Ascending aorta (tissue), 2 donors: ENCODE measurements at regions not wholly inside any gene's neighbourhood (a gene's known extent, or its start where the extent isn't known, plus 50 kb on each side); places are given as distances from the start of the nearest gene placed in this dataset.

Experiments used
- DNase-seq, 2 donors: peaks; one replicate each; pipeline ENCODE4 v3.0.0-alpha.2; 2019; ENCODE audit warnings: low spot score in 2 of 2
- H3K27ac ChIP-seq, 2 donors: fragments of 200-600 bp; sonication (generic); one replicate each; pipeline ENCODE4 v1.5.1; 2016 to 2017; ENCODE audit warnings: mild to moderate bottlenecking in 1 of 2
- H3K27me3 ChIP-seq: fragments of 200-600 bp; sonication (generic); one replicate; pipeline ENCODE4 v1.5.1; 2017
- H3K36me3 ChIP-seq, 2 donors: fragments of 200-600 bp; sonication (generic); one replicate each; pipeline ENCODE4 v1.5.1; 2016
- H3K4me1 ChIP-seq, 2 donors: fragments of 200-600 bp; sonication (generic); one replicate each; pipeline ENCODE4 v1.5.1; 2016 to 2017; ENCODE audit warnings: mild to moderate bottlenecking in 1 of 2
- H3K4me3 ChIP-seq, 2 donors: fragments of 200-600 bp; sonication (generic); one replicate each; pipeline ENCODE4 v1.5.1; 2016 to 2017; ENCODE audit warnings: mild to moderate bottlenecking in 1 of 2
- H3K9me3 ChIP-seq, 2 donors: fragments of 200-600 bp; sonication (generic); one replicate each; pipeline ENCODE4 v1.5.1; 2016
- CTCF ChIP-seq, 3 experiments: fragments of 200-600 bp in 2 of 3; fragments of 450-650 bp in 1 of 3; sonication (generic) in 2 of 3; IDR thresholded peaks; one replicate each; pipeline ENCODE4 v1.5.1; 2016 to 2019; ENCODE audit warnings: antibody characterized with exemption in 3 of 3, mild to moderate bottlenecking in 1 of 3, moderate library complexity in 1 of 3
- intact Hi-C: fragments of 100-400 bp; cut with DNase I; formaldehyde crosslinking; loops from one replicate; pipeline ENCODE4 v1.15.1; 2023

- Histone ChIP-seq H3K4me1 (no peaks in the 10 kb centered on the region), H3K4me3 (no peak overlapping the region), H3K27ac (no peak overlapping the region), H3K36me3 (no peaks in the 10 kb centered on the region), H3K9me3 (peaks cover 15% of the 10 kb centered on the region in 2 donors), H3K27me3 (no peaks in the 10 kb centered on the region)
- intact Hi-C loops, result no loop called here
- DNase-seq, result no peak
- no peak for TF ChIP-seq CTCF (IDR thresholded peaks at IDR 0.05)
Measured at GRCh38 chr2:71910277-71910676, 237.4 kb downstream of the CYP26B1 start.

GRCh38 chr2:71908798-71909197, 238.9 kb downstream of the CYP26B1 start:
- Histone ChIP-seq H3K27ac (no peak overlapping the region), H3K36me3 (no peaks in the 10 kb centered on the region), H3K4me1 (no peaks in the 10 kb centered on the region), H3K27me3 (no peaks in the 10 kb centered on the region), H3K4me3 (no peak overlapping the region), H3K9me3 (peaks cover 15% of the 10 kb centered on the region in 2 donors)
- TF ChIP-seq CTCF (IDR thresholded peaks at IDR 0.05), result no peak
- no peak for DNase-seq
- intact Hi-C loops, result no loop called here

DNA sequence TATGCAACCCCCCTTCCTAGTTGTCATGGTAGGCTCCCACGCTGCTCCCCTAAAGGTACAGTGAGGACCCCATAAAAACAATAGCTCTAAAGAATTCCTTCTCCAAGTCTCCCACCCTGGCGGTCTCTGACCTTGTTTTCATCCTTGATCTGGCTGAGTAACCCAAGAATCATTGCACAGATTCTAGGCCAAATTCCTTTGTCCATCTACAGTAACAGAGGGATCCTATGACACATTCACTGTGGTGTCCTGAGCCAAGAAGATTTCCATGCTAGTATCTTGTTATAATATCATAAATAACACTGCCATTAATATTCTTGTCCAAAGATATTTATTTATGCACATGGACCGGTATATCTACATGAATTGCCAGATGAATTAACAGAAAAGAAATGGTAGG, 240.2 kb downstream of the CYP26B1 start:
- H3K36me3 ChIP-seq, result no peaks in the 10 kb centered on the region
- H3K27me3 ChIP-seq, result no peaks in the 10 kb centered on the region
- intact Hi-C loops, result no loop called here
- H3K27ac ChIP-seq, result no peak overlapping the region
- H3K4me1 ChIP-seq, result no peaks in the 10 kb centered on the region
- H3K4me3 ChIP-seq, result no peak overlapping the region
- no peak for DNase-seq
- TF ChIP-seq CTCF (IDR thresholded peaks at IDR 0.05), result no peak
- H3K9me3 ChIP-seq, result peaks cover 15% of the 10 kb centered on the region in 2 donors

- no peaks in the 10 kb centered on the region for H3K36me3 ChIP-seq
- intact Hi-C loops, result no loop called here
- H3K9me3 ChIP-seq, result peaks cover 15% of the 10 kb centered on the region in 2 donors
- no peaks in the 10 kb centered on the region for H3K27me3 ChIP-seq
- TF ChIP-seq CTCF (IDR thresholded peaks at IDR 0.05), result no peak
- H3K4me1 ChIP-seq, result no peaks in the 10 kb centered on the region
- H3K4me3 ChIP-seq, result no peak overlapping the region
- DNase-seq, result no peak
- H3K27ac ChIP-seq, result no peak overlapping the region
Measured at GRCh38 chr2:71906357-71906973, 241.2 kb downstream of the CYP26B1 start.

- Histone ChIP-seq H3K9me3 (peaks cover 9% of the 10 kb centered on the region in 2 donors), H3K27me3 (no peaks in the 10 kb centered on the region), H3K27ac (no peak overlapping the region), H3K36me3 (no peaks in the 10 kb centered on the region), H3K4me3 (no peak overlapping the region), H3K4me1 (no peaks in the 10 kb centered on the region)
- DNase-seq, result no peak
- intact Hi-C loops, result no loop called here
- no peak for TF ChIP-seq CTCF (IDR thresholded peaks at IDR 0.05)
Measured at GRCh38 chr2:71905205-71905604, 242.5 kb downstream of the CYP26B1 start.

- intact Hi-C loops, result no loop called here
- no peak for TF ChIP-seq CTCF (IDR thresholded peaks at IDR 0.05)
Measured at GRCh38 chr2:71903841-71904240, 243.8 kb downstream of the CYP26B1 start.

More at GRCh38 chr2:71903841-71904240, 243.8 kb downstream of the CYP26B1 start:
- Histone ChIP-seq H3K27ac (no peak overlapping the region), H3K36me3 (no peaks in the 10 kb centered on the region), H3K4me3 (no peak overlapping the region), H3K27me3 (no peaks in the 10 kb centered on the region), H3K4me1 (no peaks in the 10 kb centered on the region), H3K9me3 (no peaks in the 10 kb centered on the region)
- DNase-seq, result no peak
